DMS153 (cell line): ENCODE measurements at regions not wholly inside any gene's neighbourhood (a gene's known extent, or its start where the extent isn't known, plus 50 kb on each side); places are given as distances from the start of the nearest gene placed in this dataset.

Experiments used
- DNase-seq: peaks from one replicate; lab custom pipeline; 2025; lab: John Stamatoyannopoulos, UW

DNA sequence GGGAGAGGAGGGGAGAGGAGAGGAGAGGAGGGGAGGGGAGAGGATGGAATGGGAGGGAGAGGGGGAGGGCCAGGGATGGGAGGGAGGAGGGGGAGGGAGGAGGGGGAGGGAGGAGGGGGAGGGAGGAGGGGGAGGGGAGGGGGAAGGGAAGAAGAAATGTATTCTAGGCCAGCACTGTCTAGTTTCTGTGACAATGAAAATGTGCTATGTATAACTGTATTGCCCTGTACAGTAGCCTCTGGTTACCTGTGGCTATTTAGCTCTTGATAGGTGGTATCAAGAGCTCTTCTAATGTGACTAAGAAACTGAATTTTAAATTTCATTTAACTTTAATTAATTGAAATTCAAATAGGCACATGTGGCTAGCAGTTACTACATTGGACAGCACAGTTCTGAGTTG is 143.1 kb downstream of the BTC start:
- DNase-seq = no peak

GRCh38 chr4:74653331-74654229 is 140.7 kb downstream of the BTC start:
- DNase-seq = no peak

DNA sequence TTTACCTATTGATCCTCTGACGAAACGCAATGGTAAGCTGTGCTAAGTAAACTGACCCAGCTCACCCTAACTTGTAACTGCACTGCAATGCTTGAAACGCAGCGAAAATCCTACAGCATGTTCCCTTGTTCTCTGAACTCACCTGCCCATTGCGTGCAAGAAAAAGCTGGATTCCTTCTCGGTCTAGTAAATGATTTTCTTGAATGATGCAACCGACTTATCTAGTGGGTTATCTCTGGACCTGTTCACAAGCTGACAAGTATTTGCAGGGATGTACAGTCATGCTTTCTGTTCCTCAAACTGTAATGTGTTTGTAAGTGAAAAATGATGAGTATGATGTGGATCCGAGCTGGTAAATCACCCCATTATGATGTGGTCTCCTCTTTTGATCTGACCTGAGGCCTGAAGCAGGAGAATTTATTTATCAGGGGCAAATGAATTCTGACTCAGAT is 140.1 kb downstream of the BTC start:
- no peak for DNase-seq

DNA sequence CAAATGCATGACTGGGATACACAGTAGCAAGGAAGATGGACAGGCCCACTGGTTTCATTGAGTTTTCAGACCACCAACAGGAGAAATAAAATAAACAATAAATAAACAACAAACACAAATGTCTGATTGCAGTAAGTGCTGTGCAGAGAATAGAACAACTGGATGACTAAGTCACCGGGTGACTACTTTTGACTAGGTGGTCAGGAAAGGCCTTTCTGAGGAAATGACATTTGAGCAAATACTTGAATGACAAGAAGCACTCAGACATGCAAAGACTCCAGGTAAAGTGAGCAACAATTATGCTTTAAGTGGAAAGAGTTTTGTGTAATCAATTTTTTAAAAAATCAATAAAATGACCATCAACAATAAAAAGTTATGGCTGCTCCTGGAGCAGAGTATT is 137.7 kb downstream of the BTC start:
- no peak for DNase-seq

DNA sequence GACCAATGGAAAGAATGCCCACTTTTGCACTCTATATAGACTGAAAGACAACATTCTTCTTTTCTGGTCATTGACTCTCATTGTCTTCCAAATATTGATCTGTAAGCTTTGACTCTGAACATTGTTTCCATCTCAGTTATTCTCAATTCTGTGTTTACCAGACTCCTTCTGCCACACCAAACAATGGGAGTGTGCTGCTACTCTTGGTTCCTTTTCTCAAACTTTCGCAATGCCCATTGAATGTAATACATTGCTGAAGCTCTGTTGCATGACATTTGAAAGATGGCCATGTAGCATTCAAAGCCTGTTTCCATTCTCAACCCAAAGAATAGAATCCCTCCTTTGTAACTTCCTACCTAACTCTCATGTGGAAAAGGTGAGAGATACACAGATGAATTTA is 136.2 kb downstream of the BTC start:
- no peak for DNase-seq

- DNase-seq = no peak
Observed at GRCh38 chr4:74659576-74660411, 134.5 kb downstream of the BTC start.

GRCh38 chr4:74660866-74661265 is 133.5 kb downstream of the BTC start:
- no peak for DNase-seq

DNA sequence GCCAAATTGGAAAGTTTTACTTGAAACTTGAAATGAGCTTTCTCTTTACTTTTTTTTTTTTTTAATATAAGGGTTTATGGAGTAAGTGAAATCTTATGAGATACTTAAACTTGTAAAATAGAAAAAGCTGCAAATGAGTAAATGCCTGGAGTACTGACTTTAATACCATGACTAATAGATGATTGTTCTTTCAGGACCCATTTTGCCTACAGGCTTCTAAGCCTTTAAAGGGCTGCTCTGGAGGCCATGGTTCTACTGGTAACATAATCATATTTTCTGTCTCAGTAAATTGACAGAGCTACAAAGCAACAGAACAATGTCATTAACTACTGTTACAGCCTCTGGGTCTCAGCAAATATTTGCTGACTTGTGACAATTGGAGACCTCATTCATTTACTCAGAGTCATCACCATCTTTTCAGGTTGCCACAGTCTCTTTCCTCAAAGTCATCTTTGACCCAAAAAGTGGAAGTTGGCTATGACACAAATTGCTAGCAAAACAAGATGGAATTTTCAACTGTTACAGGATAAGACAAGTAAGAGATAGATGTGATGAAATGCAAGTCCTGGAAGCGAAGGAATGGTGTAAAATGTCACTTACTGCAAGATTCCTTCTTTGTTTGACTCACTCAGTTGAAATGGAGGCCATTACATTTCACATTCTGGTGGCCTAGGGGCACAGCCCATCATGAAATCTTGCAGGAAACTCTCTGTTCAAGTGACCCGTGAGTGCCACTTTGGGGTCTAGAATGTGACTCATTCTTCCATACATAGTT is 132.7 kb downstream of the BTC start:
- DNase-seq = no peak

GRCh38 chr4:74663631-74664030 is 130.7 kb downstream of the BTC start:
- DNase-seq = no peak

DNA sequence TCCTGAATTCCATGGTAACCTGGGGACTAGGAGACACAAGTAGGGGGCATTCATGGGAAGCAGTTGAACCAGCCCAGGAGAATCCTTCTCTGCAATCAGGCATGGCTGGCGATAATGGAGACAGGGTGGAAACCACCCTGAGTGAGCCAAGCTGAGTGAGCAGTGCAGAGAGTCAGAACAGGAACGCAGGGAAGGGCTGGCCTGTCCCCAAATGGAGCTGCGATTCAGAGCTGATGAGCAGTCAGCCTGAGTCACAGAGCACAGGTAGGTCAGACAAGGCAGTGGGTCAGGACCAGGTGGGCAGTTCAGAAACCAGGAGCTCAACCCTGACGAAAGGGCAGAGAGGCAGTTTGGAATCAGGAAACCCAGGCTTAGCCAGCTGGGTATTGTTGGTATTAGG is 129.0 kb downstream of the BTC start:
- DNase-seq = no peak

- no peak for DNase-seq
Observed at GRCh38 chr4:74665876-74666275, 128.4 kb downstream of the BTC start.

GRCh38 chr4:74667438-74667837 is 126.9 kb downstream of the BTC start:
- DNase-seq = no peak

DNA sequence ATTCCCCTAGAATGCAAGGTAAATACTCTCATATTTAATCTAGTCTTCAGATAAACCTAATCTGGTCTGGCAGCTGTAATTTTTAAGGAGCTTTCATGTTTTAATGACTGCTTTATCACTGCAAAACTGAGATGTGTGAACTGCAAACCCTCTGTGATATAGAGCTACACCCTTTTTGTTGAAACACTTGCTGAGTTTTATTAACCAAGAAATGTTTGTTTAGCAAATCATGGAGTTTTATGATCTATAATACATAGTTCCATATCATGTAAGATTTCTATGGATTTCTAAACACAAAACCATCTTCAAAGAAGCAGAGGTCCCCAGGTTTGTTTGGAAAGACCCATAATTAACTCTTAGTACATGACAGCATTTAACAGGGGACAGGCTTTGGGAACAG is 126.4 kb downstream of the BTC start:
- no peak for DNase-seq

DNA sequence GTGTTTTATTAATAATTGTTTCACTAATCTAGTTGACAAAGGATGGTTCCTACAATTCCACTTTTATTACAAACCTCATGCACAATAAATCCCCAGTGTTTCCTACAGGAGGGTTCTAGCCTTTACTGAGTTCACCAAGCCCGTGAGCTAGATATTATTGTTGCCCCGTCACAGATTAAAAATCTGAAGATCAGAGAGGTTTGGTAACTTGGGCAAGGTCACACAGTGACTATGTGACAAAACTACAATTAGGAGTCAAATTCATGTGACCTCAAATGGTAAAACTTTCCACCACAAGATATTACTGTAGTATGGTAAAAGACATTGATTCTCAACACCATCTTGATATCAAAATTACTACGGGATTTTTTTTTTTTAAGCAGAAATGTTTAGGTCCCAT is 124.6 kb downstream of the BTC start:
- DNase-seq = no peak

DNA sequence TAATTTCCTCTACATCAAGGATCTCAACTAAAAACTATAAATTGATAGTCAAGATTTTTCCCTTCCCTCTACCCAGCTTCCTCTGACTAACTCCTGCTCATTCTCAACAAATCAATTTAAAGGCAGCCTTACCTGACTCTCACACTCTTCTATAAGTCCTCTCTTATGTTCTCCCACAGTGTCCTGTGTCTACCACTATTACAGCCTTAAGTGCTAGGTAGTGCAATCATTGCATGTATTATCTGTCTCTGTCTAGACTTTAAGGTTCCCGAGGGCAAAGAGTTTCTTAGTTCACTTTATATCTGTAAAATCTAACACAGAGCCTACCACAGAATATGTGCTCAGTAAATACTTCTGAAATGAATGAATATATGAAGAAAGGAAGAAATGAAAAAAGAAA is 123.7 kb downstream of the BTC start:
- no peak for DNase-seq

GRCh38 chr4:74671080-74671698 is 123.1 kb downstream of the BTC start:
- DNase-seq = peak; percentile 32

DNA sequence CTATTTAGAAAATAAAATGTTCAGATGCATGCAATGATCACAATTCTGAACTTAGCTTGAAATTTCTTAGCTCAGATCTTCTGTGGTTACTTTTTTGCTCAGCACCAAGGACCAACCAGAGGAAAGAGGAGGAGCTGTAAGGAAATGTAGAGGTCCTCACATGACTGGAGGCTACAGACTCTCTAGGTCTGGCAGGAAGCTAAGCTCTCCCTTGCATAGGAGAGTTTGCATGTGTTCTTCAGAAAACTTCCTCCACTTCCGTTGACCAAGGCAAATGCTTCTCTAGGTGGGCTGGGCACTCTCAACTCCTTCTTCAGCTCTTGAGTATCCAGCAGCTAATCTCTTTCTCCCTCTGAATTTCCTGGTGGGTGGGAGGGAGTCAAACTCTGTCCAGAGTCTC is 119.6 kb downstream of the BTC start:
- no peak for DNase-seq

GRCh38 chr4:74675673-74676279 is 118.5 kb downstream of the BTC start:
- DNase-seq = peak; percentile 32

DNA sequence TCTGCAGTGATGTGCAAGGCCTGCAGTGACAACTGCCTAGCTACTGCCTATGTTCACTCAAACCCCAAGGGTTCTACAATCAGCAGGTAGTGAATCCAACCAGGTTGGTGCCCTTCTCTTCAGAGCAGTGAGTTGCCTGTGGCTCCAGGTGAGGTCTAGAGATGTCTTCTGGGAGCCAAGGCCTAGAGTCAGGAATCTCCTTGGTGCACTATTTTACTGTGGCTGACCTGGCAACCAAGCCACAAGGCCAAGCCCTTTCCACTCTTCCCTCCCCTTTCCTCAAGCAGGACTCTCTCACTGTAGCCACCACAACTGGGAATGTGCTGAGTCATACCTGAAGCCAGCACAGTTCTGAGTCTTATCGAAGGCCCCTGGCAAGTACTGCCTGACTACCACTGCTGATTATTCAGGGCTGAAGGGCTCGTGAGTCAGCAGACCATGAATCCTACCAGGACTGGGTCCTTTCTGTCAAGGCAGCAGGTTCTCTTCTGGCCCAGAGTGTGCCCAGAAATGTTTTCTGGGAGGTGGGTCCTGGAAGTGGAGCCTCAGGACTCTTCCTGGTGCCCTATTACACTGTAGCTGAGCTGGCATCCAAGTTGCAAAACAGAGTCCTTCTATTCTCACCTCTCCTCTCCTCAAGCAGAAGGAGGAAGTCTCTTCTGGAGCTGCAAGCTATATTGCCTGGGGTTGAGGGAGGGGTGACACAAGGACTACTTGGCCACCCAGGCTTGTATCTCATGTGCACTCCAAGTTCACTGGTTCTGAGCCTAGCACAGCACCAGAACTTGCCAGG is 111.6 kb downstream of the BTC start:
- no peak for DNase-seq

GRCh38 chr4:74692972-74693371 is 101.4 kb downstream of the BTC start:
- DNase-seq = no peak
